ENCODE measurements at regions not wholly inside any gene's neighbourhood (a gene's known extent, or its start where the extent isn't known, plus 50 kb on each side); places are given as distances from the start of the nearest gene placed in this dataset.

GRCh38 chr2:67782443-67782842 lies 280.4 kb downstream of the C1D start:
- CTCF ChIA-PET = interaction anchor here (0.7 kb wide), 1 partner anchor 11 kb away, joined by 3 read pairs; no protein-coding TSS in a partner anchor
- FAIRE-seq = no peak

GRCh38 chr2:67783026-67783425 lies 279.8 kb downstream of the C1D start:
- no peaks in the 10 kb centered on the region for H3K4me1 ChIP-seq
- TF ChIP-seq PBX3 (IDR thresholded peaks at IDR 0.05) (no peak), FOSL2 (IDR thresholded peaks at IDR 0.05) (no peak), FOSL2 (CRISPR knock-in tag; IDR thresholded peaks at IDR 0.05) (no peak), HOXB13 (CRISPR knock-in tag; IDR thresholded peaks at IDR 0.05; ENCODE audit: low read depth) (no peak), POLR2AphosphoS2 (conservative IDR thresholded peaks at IDR 0.05; ENCODE audit: low read length) (no peak), FOSB (CRISPR knock-in tag; IDR thresholded peaks at IDR 0.05) (no peak), GATA3 (IDR thresholded peaks at IDR 0.05; ENCODE audit: borderline replicate concordance) (no peak), SREBF2 (IDR thresholded peaks at IDR 0.05) (no peak)
- DNase-seq (ENCODE audit: low read depth in 1 of 2, low spot score in 1 of 2) (no peak), ATAC-seq (no peak), FAIRE-seq (no peak)
- H3K4me2 ChIP-seq = no peak overlapping the region
- no peak overlapping the region for H3K4me3 ChIP-seq
- POLR2A ChIA-PET = no interaction called here
- CTCF ChIA-PET = interaction anchor here (0.7 to 1.7 kb wide), 2 partner anchors 11 to 249 kb away, joined by 3 to 6 read pairs; no protein-coding TSS in a partner anchor
- WGBS (ENCODE audit: missing lambda C conversion rate) = 0% methylated on average over 1 of the region's 1 CpG
- no peak overlapping the region for H3K27ac ChIP-seq
- H3K9me3 ChIP-seq = 0 out of 3 replicates have a peak, but pooled peaks cover 2% of the 10 kb centered on the region

More at GRCh38 chr2:67782443-67782842, 280.4 kb downstream of the C1D start:
- DNase-seq (ENCODE audit: low read depth in 1 of 2, low spot score in 1 of 2) = no peak
- whole genome bisulfite sequencing (ENCODE audit: missing lambda C conversion rate) = 1% methylated on average over 4 of the region's 4 CpGs
- Histone ChIP-seq H3K27ac (no peak overlapping the region), H3K4me3 (no peak overlapping the region), H3K9me3 (no peaks in the 10 kb centered on the region), H3K4me2 (no peak overlapping the region), H3K4me1 (no peaks in the 10 kb centered on the region)
- POLR2A ChIA-PET = no interaction called here
- ATAC-seq = no peak
- no peak for TF ChIP-seq HOXB5 (CRISPR knock-in tag; IDR thresholded peaks at IDR 0.05)
- TF ChIP-seq NFE2L2 (conservative IDR thresholded peaks at IDR 0.05; ENCODE audit: low read length) = no peak
- TF ChIP-seq EP300 (IDR thresholded peaks at IDR 0.05) = no peak
- TF ChIP-seq MAX (IDR thresholded peaks at IDR 0.05) = no peak

GRCh38 chr2:67790622-67791021 lies 272.2 kb downstream of the C1D start:
- H3K4me2 ChIP-seq = no peak overlapping the region
- H3K4me3 ChIP-seq = no peak overlapping the region
- ChIA-PET POLR2A (no interaction called here), CTCF (interaction anchor here (0.6 to 1.0 kb wide), 3 partner anchors 29 to 1361 kb away, joined by 3 read pairs; no protein-coding TSS in a partner anchor)
- WGBS (ENCODE audit: missing lambda C conversion rate) = 0% methylated on average over 2 of the region's 2 CpGs
- H3K27ac ChIP-seq = no peak overlapping the region
- DNase-seq (ENCODE audit: low read depth in 1 of 2, low spot score in 1 of 2) (no peak), FAIRE-seq (no peak), ATAC-seq (no peak)
- no peaks in the 10 kb centered on the region for H3K4me1 ChIP-seq
- TF ChIP-seq RCOR1 (IDR thresholded peaks at IDR 0.05; ENCODE audit: low read depth, low read length) (no peak), HES2 (IDR thresholded peaks at IDR 0.05) (no peak), CBX2 (IDR thresholded peaks at IDR 0.05; ENCODE audit: borderline replicate concordance, low read depth) (no peak)
- H3K9me3 ChIP-seq = 0 out of 3 replicates have a peak, but pooled peaks cover 2% of the 10 kb centered on the region

- H3K4me1 ChIP-seq = no peaks in the 10 kb centered on the region
- WGBS (ENCODE audit: missing lambda C conversion rate) = 0% methylated on average over 4 of the region's 4 CpGs
- no peak for FAIRE-seq
- no peak overlapping the region for H3K27ac ChIP-seq
- ChIA-PET CTCF (interaction anchor here (0.6 to 1.2 kb wide), 2 partner anchors 269 to 1236 kb away, joined by 3 read pairs; no protein-coding TSS in a partner anchor), POLR2A (no interaction called here)
- ATAC-seq = no peak
- no peak for TF ChIP-seq MYC (IDR thresholded peaks at IDR 0.05; ENCODE audit: borderline replicate concordance, low read length)
- no peak for TF ChIP-seq HOXB5 (CRISPR knock-in tag; IDR thresholded peaks at IDR 0.05)
- no peak overlapping the region for H3K4me2 ChIP-seq
- H3K4me3 ChIP-seq = no peak overlapping the region
- 0 out of 3 replicates have a peak, but pooled peaks cover 2% of the 10 kb centered on the region for H3K9me3 ChIP-seq
- no peak for DNase-seq (ENCODE audit: low read depth in 1 of 2, low spot score in 1 of 2)
Observed at GRCh38 chr2:67792191-67792590, 270.6 kb downstream of the C1D start.

GRCh38 chr2:67792681-67793091 lies 270.1 kb downstream of the C1D start:
- DNase-seq (ENCODE audit: low read depth in 1 of 2, low spot score in 1 of 2) (no peak), FAIRE-seq (no peak), ATAC-seq (no peak)
- POLR2A ChIA-PET = no interaction called here
- no peak overlapping the region for H3K27ac ChIP-seq
- H3K9me3 ChIP-seq = 0 out of 3 replicates have a peak, but pooled peaks cover under 1% of the 10 kb centered on the region
- 50% methylated on average over 8 of the region's 8 CpGs for WGBS (ENCODE audit: missing lambda C conversion rate)
- H3K4me1 ChIP-seq = no peaks in the 10 kb centered on the region
- CTCF ChIA-PET = interaction anchor here (0.6 to 1.2 kb wide), 2 partner anchors 269 to 1236 kb away, joined by 3 read pairs; no protein-coding TSS in a partner anchor
- no peak overlapping the region for H3K4me2 ChIP-seq
- H3K4me3 ChIP-seq = no peak overlapping the region
- TF ChIP-seq HMGXB4 (CRISPR knock-in tag; IDR thresholded peaks at IDR 0.05; ENCODE audit: borderline replicate concordance) (no peak), ZNF302 (CRISPR knock-in tag; IDR thresholded peaks at IDR 0.05) (no peak), JUNB (IDR thresholded peaks at IDR 0.05) (no peak), CEBPB (IDR thresholded peaks at IDR 0.05) (no peak), NR3C1 (IDR thresholded peaks at IDR 0.05) (no peak), PBX3 (IDR thresholded peaks at IDR 0.05) (no peak), KDM1A (IDR thresholded peaks at IDR 0.05; ENCODE audit: low read depth) (no peak), PHF8 (IDR thresholded peaks at IDR 0.05; ENCODE audit: borderline replicate concordance, low read depth) (no peak), RAD21 (conservative IDR thresholded peaks at IDR 0.05 in 1 of 2, IDR thresholded peaks at IDR 0.05 in 1 of 2) (no peak), EHF (CRISPR knock-in tag; IDR thresholded peaks at IDR 0.05) (no peak)
